Colonic mucosa (tissue), 4 donors: ENCODE measurements at regions not wholly inside any gene's neighbourhood (a gene's known extent, or its start where the extent isn't known, plus 50 kb on each side); places are given as distances from the start of the nearest gene placed in this dataset.

Source experiments
- DNase-seq: peaks from one replicate; pipeline ENCODE4 v3.0.0-alpha.2; 2020
- H3K27ac ChIP-seq: fragments of 200-600 bp; one replicate; pipeline ENCODE4 v1.8.0; 2021
- H3K27me3 ChIP-seq: fragments of 200-600 bp; one replicate; pipeline ENCODE4 v1.8.0; 2021
- H3K36me3 ChIP-seq: fragments of 200-600 bp; one replicate; pipeline ENCODE4 v1.8.0; 2021
- H3K4me1 ChIP-seq: fragments of 200-600 bp; one replicate; pipeline ENCODE4 v1.8.0; 2021; ENCODE audit warnings: mild to moderate bottlenecking
- H3K4me3 ChIP-seq: fragments of 200-600 bp; one replicate; pipeline ENCODE4 v1.8.0; 2021
- H3K9ac ChIP-seq, 2 donors: one replicate each; pipeline ENCODE4 v1.7.0; 2013; ENCODE audit warnings: control low read depth in 2 of 2, low read depth in 2 of 2, low read length in 2 of 2
- H3K9me3 ChIP-seq: fragments of 200-600 bp; one replicate; pipeline ENCODE4 v1.8.0; 2021
- intact Hi-C: fragments of 100-400 bp; cut with DNase I; formaldehyde crosslinking; loops from one replicate; pipeline ENCODE4 v1.14.1; 2022
- TF ChIP-seq, protein P1 (sequence below): fragments of 200-600 bp; IDR thresholded peaks from one replicate; pipeline ENCODE4 v1.8.0; 2022; ENCODE audit warnings: antibody characterized with exemption, mild to moderate bottlenecking
- donor health status: healthy.
- donor health status: DM: no; HTN: no; CAD: no.
- donor health status: DM: no; HTN: no; CAD: no.

DNA sequence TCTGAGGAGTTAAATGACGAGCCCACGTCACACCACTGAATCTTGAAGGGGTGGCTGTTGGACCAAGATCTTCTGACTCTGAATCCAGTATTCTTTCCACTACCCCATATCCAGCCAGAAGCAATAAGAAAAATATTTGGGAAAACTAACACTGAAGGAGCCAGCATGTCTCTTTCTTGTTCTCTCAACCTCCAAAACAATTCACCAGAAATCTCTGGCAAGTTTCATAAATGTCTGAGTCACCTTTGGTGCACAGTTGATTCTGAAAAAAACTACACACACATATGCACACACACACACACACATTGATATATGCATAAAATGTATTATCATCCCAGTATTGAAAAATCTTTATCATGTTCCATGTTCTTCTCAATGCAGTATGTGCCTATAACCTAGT lies 104.3 kb upstream of the BLID start:
- H3K27me3 ChIP-seq = no peaks in the 10 kb centered on the region
- no peak for DNase-seq
- H3K4me1 ChIP-seq = no peaks in the 10 kb centered on the region
- no peaks in the 10 kb centered on the region for H3K9me3 ChIP-seq
- no peak overlapping the region for H3K9ac ChIP-seq
- H3K36me3 ChIP-seq = no peaks in the 10 kb centered on the region
- TF ChIP-seq, protein P1, sequence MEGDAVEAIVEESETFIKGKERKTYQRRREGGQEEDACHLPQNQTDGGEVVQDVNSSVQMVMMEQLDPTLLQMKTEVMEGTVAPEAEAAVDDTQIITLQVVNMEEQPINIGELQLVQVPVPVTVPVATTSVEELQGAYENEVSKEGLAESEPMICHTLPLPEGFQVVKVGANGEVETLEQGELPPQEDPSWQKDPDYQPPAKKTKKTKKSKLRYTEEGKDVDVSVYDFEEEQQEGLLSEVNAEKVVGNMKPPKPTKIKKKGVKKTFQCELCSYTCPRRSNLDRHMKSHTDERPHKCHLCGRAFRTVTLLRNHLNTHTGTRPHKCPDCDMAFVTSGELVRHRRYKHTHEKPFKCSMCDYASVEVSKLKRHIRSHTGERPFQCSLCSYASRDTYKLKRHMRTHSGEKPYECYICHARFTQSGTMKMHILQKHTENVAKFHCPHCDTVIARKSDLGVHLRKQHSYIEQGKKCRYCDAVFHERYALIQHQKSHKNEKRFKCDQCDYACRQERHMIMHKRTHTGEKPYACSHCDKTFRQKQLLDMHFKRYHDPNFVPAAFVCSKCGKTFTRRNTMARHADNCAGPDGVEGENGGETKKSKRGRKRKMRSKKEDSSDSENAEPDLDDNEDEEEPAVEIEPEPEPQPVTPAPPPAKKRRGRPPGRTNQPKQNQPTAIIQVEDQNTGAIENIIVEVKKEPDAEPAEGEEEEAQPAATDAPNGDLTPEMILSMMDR = no peak
- H3K4me3 ChIP-seq = no peak overlapping the region
- H3K27ac ChIP-seq = no peak overlapping the region
- intact Hi-C loops = no loop called here

DNA sequence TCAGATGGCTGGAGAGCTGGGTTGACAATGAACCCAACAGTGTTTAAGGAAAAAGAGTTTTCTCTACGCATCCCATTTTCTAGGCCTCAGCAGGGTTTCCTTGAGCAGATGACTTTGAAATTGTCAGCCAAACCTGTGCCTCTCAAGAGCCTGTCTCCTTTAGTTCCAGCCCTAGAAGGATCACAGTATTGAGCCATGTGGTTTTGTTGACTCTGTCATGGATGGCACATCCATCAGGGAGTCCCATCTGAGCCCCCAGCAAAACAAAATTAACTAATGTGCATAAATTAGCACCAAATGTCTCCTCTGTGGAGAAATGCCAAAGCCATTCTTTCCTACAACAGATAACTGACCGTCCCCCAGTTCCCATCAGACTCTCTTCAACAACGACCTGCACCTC lies 103.8 kb upstream of the BLID start:
- DNase-seq = no peak
- Histone ChIP-seq H3K27ac (no peak overlapping the region), H3K9ac (no peak overlapping the region), H3K4me3 (no peak overlapping the region), H3K27me3 (no peaks in the 10 kb centered on the region), H3K9me3 (no peaks in the 10 kb centered on the region), H3K36me3 (no peaks in the 10 kb centered on the region), H3K4me1 (no peaks in the 10 kb centered on the region)
- intact Hi-C loops = no loop called here
- TF ChIP-seq, protein P1 = no peak

DNA sequence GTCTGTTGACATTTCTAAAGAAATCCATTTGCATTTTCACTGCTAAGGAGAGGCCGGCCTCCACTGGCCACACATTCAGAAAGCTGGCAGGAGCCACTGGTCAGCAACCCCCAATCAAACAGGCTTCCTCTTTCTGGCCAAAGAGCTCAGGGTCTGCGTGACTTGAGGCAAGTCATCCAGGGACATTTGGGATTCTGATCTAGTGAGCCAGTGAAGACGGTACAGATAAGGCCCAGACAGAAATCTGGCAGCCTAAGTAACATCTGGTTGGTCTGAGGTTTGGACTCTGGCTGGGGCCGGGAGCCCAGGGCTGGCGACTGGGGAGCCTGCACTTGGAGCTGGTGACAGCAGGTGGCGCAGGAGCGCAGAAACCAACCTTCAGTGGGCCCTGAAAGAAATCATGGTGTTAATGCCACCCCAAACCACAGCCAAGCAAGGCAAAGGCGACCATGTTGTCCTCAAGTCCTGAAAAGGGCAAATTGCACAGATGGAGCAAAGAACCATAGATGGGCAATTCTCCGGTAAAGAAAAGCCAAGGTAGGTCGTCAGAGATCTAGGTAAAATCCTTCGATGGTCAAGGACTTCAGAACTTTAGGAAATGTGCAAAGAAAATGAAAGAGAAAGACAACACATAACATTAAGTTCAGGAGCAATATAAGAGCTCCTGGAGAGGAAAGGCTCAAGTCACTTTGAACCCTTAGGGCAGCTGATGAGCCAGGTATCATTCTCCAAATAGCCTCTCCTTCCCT lies 99.4 kb upstream of the BLID start:
- Histone ChIP-seq H3K9ac (no peak overlapping the region), H3K27me3 (no peaks in the 10 kb centered on the region), H3K4me1 (no peaks in the 10 kb centered on the region), H3K9me3 (no peaks in the 10 kb centered on the region), H3K27ac (no peak overlapping the region), H3K4me3 (no peak overlapping the region), H3K36me3 (no peaks in the 10 kb centered on the region)
- TF ChIP-seq, protein P1 = peak; percentile 80
- intact Hi-C loops = no loop called here
- DNase-seq = peak; percentile 57

DNA sequence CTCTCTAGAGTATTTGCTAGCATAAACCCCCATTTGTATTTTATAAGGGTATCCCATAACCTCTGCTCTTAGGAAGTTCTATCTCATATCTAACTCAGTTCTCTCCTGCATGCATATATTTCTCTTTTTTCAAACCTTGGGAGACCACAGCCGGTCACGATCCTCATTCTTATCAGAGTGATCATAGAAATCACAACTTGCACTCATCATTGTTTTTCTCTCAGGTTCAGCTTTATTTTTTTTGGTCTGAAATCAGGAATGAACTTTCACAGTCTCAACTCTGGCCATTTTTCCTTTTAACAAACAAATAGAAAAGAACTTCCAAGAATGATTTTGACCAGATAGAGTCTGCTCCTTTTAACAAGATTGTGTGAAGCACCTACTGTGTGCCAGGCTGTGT lies 98.6 kb upstream of the BLID start:
- Histone ChIP-seq H3K27me3 (no peaks in the 10 kb centered on the region), H3K4me3 (no peak overlapping the region), H3K4me1 (no peaks in the 10 kb centered on the region), H3K27ac (no peak overlapping the region), H3K9ac (no peak overlapping the region), H3K9me3 (no peaks in the 10 kb centered on the region), H3K36me3 (no peaks in the 10 kb centered on the region)
- intact Hi-C loops = no loop called here
- TF ChIP-seq, protein P1 = no peak
- no peak for DNase-seq

DNA sequence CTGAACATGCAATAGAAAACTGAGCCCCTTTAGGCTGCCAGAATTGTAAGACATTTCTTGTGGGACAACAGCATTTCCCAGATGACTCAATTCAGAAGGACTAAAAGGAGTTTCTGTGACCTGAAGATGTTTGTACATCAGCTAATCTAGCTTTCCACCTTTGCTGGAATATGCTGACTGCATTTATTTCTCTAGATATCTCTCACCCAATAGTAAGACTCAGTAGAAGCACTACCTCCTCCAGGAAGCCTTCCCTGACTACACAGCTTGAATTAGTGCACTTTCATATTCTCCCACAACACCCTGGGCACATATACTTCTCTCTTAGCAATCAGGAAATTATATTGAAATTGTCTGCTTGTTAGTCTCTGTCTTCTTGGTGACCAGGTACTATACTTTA lies 98.1 kb upstream of the BLID start:
- Histone ChIP-seq H3K36me3 (no peaks in the 10 kb centered on the region), H3K9ac (no peak overlapping the region), H3K4me3 (no peak overlapping the region), H3K4me1 (no peaks in the 10 kb centered on the region), H3K27me3 (no peaks in the 10 kb centered on the region), H3K9me3 (no peaks in the 10 kb centered on the region), H3K27ac (no peak overlapping the region)
- DNase-seq = no peak
- intact Hi-C loops = no loop called here
- TF ChIP-seq, protein P1 = no peak
